ENCODE measurements at regions not wholly inside any gene's neighbourhood (a gene's known extent, or its start where the extent isn't known, plus 50 kb on each side); places are given as distances from the start of the nearest gene placed in this dataset.
A peak's percentile ranks its signal among the peaks of the same experiment; 100 is the strongest.

DNA sequence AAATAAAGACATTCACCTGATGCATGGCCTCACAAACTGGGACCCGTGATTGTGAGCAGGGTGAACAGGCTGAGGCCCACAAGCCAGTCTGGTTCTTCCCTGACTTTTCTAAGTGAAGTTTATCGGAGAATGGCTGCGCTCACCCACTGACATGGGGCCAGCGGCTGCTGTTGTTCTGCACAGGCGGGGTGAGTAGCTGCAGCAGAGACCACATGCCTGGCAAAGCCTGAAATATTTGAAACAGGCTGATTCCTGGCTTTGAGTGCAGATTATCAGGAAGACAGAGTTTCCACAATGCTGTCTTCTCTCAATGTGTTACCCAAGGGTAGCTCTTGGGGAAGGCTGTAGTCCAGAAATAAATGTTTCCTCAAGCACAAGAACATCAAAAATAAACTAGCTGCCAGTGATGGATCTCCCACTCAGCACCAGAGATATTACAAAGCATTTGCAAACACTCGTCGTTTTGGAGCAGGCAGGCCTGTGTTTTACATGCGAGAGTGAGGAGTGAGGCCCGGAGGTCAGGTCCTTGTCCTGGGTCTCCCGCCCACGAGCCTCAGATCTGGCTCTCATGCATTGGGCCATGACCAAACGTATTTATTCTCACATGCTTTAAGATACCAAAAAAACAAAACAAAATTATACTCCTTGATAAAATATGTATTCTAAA is 647.1 kb downstream of the GALR1 start:
- no peak overlapping the region for H3K4me3 ChIP-seq
- intact Hi-C loops (cut with DNase I) = no loop called here

DNA sequence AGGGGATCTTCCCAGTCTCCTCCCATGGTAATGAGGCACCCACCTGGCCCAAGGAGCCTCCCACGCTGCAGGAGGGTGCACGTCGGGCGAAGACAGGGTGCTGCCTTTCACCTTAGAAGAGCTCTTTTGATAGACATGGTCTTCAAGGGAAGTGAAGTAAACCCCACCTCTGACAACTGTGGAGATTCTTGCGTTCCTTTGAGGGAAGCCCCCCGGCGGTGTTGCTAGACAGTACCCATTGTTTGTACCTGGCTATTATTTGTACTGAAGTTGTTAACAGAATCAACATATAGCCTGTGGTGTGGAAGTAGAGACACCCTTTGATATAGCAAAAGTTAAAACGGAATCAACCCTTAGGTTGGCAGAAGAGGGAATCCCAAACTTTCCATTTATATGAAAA is 648.0 kb downstream of the GALR1 start:
- ATAC-seq (no peak), DNase-seq (no peak)
- 56 to 71% (median 70%) methylated on average over 7 to 8 of the region's 8 CpGs for WGBS, 4 donors
- Histone ChIP-seq H3K4me3 (no peak overlapping the region), H3K27ac (no peak overlapping the region), H3K9me3 (no peaks in the 10 kb centered on the region), H3K27me3 (peaks cover 0 to 42% (median 10%) of the 10 kb centered on the region in 9 donors), H3K36me3 (no peaks in the 10 kb centered on the region), H3K4me1 (peaks cover 0 to 8% (median 4%) of the 10 kb centered on the region in 12 donors)
- TF ChIP-seq, protein P1, sequence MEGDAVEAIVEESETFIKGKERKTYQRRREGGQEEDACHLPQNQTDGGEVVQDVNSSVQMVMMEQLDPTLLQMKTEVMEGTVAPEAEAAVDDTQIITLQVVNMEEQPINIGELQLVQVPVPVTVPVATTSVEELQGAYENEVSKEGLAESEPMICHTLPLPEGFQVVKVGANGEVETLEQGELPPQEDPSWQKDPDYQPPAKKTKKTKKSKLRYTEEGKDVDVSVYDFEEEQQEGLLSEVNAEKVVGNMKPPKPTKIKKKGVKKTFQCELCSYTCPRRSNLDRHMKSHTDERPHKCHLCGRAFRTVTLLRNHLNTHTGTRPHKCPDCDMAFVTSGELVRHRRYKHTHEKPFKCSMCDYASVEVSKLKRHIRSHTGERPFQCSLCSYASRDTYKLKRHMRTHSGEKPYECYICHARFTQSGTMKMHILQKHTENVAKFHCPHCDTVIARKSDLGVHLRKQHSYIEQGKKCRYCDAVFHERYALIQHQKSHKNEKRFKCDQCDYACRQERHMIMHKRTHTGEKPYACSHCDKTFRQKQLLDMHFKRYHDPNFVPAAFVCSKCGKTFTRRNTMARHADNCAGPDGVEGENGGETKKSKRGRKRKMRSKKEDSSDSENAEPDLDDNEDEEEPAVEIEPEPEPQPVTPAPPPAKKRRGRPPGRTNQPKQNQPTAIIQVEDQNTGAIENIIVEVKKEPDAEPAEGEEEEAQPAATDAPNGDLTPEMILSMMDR (IDR thresholded peaks at IDR 0.05) = no peak
- TF ChIP-seq POLR2A (IDR thresholded peaks at IDR 0.05) = no peak
- intact Hi-C loops (cut with DNase I) = no loop called here

More for the DNA sequence above, 647.1 kb downstream of the GALR1 start:
- Histone ChIP-seq H3K4me1 (peaks cover 0 to 8% (median 4%) of the 10 kb centered on the region in 12 donors), H3K27me3 (peaks cover 0 to 42% (median 10%) of the 10 kb centered on the region in 9 donors), H3K27ac (no peak overlapping the region), H3K9me3 (no peaks in the 10 kb centered on the region), H3K36me3 (no peaks in the 10 kb centered on the region)
- DNase-seq = no peak
- TF ChIP-seq POLR2A (IDR thresholded peaks at IDR 0.05) = no peak
- TF ChIP-seq, protein P1 (IDR thresholded peaks at IDR 0.05) = no peak
- ATAC-seq = no peak
- 50 to 61% (median 57%) methylated on average over 12 of the region's 12 CpGs for WGBS, 4 donors

DNA sequence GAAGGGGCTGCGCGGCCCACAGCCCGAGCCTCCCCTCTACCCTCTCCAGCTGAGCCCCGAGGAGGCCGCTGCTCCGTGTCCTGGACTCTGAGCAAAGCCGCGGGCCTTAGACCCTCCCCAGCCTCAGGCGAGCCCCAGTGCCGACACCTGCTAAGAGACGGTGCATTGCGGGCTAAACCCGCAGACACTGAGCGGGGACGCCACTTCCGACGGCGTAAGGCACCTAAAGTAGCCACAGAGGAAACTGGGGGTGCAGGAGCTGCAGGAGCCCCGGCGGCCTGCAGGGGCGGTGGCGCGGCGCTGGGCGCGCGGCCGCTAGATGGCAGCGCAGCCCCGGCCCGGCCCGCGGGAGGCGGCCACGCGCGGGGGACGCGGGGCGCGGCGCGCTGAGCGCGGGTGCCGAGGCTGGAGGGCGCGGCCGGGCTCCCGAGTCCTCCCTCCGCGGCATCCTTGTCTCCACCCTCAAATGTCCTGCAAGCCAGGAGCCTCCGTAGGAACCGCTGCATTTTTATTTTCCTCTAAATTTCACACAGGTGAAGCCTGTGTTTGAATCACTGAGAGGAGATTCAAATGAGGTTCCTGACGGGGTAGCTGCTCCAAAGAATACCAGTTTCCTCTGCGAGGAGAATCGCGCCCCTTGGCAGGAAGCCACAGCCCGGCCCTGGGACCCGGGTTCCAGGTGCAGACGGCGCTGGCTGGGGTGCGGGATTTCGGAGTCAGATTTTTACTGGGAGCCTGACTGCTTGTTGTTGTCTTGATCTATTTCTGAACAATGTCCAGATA is 650.5 kb downstream of the GALR1 start:
- Histone ChIP-seq H3K4me1 (peaks cover 0 to 8% (median 4%) of the 10 kb centered on the region in 12 donors), H3K9me3 (no peaks in the 10 kb centered on the region), H3K27ac (no peak overlapping the region), H3K36me3 (no peaks in the 10 kb centered on the region), H3K4me3 (peak overlapping the region in 9 of 12 donors; percentile 11 to 51 (median 33)), H3K27me3 (peaks cover 0 to 42% (median 10%) of the 10 kb centered on the region in 9 donors)
- 6 to 19% (median 7%) methylated on average over 21 to 64 of the region's 64 CpGs for WGBS, 4 donors
- intact Hi-C loops (cut with DNase I) = loop anchor here in 4 of 10 donors (5.0 to 10.0 kb wide), 4 partner anchors 1085 to 1355 kb away; no protein-coding TSS in a partner anchor
- TF ChIP-seq POLR2A (IDR thresholded peaks at IDR 0.05) = no peak
- TF ChIP-seq, protein P1 (IDR thresholded peaks at IDR 0.05) = peak; percentile 50 to 91 (median 66)
- ATAC-seq (peak; percentile 26 to 94 (median 69)), DNase-seq (peak in 2 of 5 donors; percentile 40 to 72)

DNA sequence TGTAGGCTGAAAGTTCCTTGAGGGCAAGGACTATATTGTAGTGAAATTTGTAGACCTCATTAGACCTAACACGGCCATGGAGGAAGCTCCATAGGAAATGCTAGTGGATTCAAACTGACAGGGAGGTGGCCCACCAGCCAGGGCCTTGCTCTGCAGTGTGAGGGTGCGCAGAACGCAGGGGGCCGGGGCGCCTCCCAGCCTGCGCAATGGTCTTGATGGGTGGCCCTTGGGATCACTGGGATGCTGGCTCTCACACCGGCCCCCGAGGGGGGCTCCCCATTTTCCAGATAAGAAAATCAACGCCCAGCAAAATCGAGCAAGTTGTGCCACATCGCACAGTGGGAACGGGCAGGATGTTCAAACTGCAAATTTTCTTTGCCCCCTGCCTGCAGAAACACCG is 655.4 kb downstream of the GALR1 start:
- TF ChIP-seq POLR2A (IDR thresholded peaks at IDR 0.05) = no peak
- TF ChIP-seq, protein P1 (IDR thresholded peaks at IDR 0.05) = no peak
- H3K9me3 ChIP-seq = no peaks in the 10 kb centered on the region

More for the DNA sequence above, 655.4 kb downstream of the GALR1 start:
- H3K4me1 ChIP-seq = peaks cover 0 to 4% (median under 1%) of the 10 kb centered on the region in 12 donors
- DNase-seq (no peak), ATAC-seq (no peak)
- no peak overlapping the region for H3K27ac ChIP-seq
- H3K4me3 ChIP-seq = no peak overlapping the region
- H3K36me3 ChIP-seq = no peaks in the 10 kb centered on the region
- H3K27me3 ChIP-seq = peaks cover 0 to 8% (median 0%) of the 10 kb centered on the region in 9 donors
- 75 to 87% (median 84%) methylated on average over 11 to 13 of the region's 13 CpGs for WGBS, 4 donors
- intact Hi-C loops (cut with DNase I) = loop anchor here in 2 of 10 donors (10.0 kb wide), 3 partner anchors 1080 to 1350 kb away; no protein-coding TSS in a partner anchor

All from heart left ventricle (tissue), 16 donors.